ENCODE measurements at regions not wholly inside any gene's neighbourhood (a gene's known extent, or its start where the extent isn't known, plus 50 kb on each side); places are given as distances from the start of the nearest gene placed in this dataset.

DNA sequence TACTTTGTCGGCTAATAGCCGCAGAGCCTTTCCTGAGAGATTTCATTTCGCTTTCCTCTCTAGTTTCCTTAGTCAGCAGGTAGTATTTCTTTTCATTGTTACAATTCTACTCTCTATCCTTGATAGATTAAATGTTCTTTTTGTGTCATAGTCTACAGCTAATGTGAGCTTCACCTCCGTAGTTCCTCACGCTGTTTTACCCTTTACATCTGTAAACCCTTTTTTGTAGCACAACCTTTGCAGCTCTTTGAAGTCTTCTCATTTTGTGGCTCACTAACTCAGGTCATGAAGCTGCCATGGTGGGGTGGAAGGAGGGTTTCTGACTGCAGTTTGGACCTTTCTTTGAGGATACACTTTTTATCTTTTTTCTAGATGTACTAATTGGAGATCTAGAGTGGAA is 1008.8 kb upstream of the PABPC4L start:
- TF ChIP-seq POLR2A (IDR thresholded peaks at IDR 0.05), result no peak
- TF ChIP-seq, protein P1, sequence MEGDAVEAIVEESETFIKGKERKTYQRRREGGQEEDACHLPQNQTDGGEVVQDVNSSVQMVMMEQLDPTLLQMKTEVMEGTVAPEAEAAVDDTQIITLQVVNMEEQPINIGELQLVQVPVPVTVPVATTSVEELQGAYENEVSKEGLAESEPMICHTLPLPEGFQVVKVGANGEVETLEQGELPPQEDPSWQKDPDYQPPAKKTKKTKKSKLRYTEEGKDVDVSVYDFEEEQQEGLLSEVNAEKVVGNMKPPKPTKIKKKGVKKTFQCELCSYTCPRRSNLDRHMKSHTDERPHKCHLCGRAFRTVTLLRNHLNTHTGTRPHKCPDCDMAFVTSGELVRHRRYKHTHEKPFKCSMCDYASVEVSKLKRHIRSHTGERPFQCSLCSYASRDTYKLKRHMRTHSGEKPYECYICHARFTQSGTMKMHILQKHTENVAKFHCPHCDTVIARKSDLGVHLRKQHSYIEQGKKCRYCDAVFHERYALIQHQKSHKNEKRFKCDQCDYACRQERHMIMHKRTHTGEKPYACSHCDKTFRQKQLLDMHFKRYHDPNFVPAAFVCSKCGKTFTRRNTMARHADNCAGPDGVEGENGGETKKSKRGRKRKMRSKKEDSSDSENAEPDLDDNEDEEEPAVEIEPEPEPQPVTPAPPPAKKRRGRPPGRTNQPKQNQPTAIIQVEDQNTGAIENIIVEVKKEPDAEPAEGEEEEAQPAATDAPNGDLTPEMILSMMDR (IDR thresholded peaks at IDR 0.05), result no peak

All from thyroid gland (tissue), 4 donors.